A549 (cell line): ENCODE measurements at regions not wholly inside any gene's neighbourhood (a gene's known extent, or its start where the extent isn't known, plus 50 kb on each side); places are given as distances from the start of the nearest gene placed in this dataset.

ENCODE experiments used
- ATAC-seq, 2 experiments: fragments of 200-7000 bp in 1 of 2; fragments of >200 bp in 1 of 2; cut with Nextera tagmentation in 1 of 2; cut with Tn5 transposase in 1 of 2; 3 replicates each; pipeline versions ENCODE4 v1.8.0 to v1.9.1; 2018 to 2020; ENCODE audit warnings: mild to moderate bottlenecking in 1 of 2, moderate library complexity in 1 of 2
- CTCF ChIA-PET: fragments of 300-600 bp; sonication (Branson Sonifier 250); formaldehyde crosslinking; extraction: SDS; loops from one replicate; lab custom pipeline; 2021; ENCODE audit warnings: antibody characterized with exemption, inconsistent platforms; lab: Yijun Ruan, JAX
- POLR2A ChIA-PET: fragments of 350-600 bp; formaldehyde crosslinking; extraction: SDS; loops from one replicate; lab custom pipeline; 2021; ENCODE audit warnings: antibody characterized with exemption, inconsistent platforms; lab: Yijun Ruan, JAX
- DNase-seq, 2 experiments: peaks; one replicate each; pipeline versions ENCODE4 v3.0.0 to v3.0.0-alpha.2; 2011 to 2016; ENCODE audit warnings: low read depth in 1 of 2, low spot score in 1 of 2
- FAIRE-seq: peaks from 2 replicates; lab custom pipeline; 2011; peaks lifted over from hg19 to GRCh38; lab: Jason Lieb, UNC
- H3K27ac ChIP-seq, 2 experiments: fragments of >200 bp; sonication (Bioruptor Twin); formaldehyde crosslinking; 3 replicates each; pipeline ENCODE4 v1.5.1; 2016 to 2017
- H3K4me1 ChIP-seq: fragments of >200 bp; sonication (Bioruptor Twin); formaldehyde crosslinking; 3 replicates; pipeline ENCODE4 v1.6.1; 2016
- H3K4me2 ChIP-seq: fragments of >200 bp; sonication (Bioruptor Twin); formaldehyde crosslinking; 3 replicates; pipeline ENCODE4 v1.6.1; 2016
- H3K4me3 ChIP-seq: fragments of >200 bp; sonication (Bioruptor Twin); formaldehyde crosslinking; 3 replicates; pipeline ENCODE4 v1.5.1; 2016
- H3K9me3 ChIP-seq: fragments of >200 bp; sonication (Bioruptor Twin); formaldehyde crosslinking; 3 replicates; pipeline ENCODE4 v1.6.1; 2016
- ATOH8 ChIP-seq: fragments of 250-450 bp; sonication (Bioruptor Pico); IDR thresholded peaks from 2 replicates; pipeline ENCODE4 v1.5.0; 2020; ENCODE audit warnings: low read depth, mild to moderate bottlenecking, moderate library complexity
- CEBPB ChIP-seq, 2 experiments: fragments of >200 bp in 1 of 2; sonication (Bioruptor Twin) in 1 of 2; formaldehyde crosslinking in 1 of 2; IDR thresholded peaks; 2 replicates each; pipeline ENCODE4 v1.6.1; 2012 to 2016
- CHD2 ChIP-seq: fragments of 150-350 bp; IDR thresholded peaks from 2 replicates; pipeline ENCODE4 v1.6.1; 2014; ENCODE audit warnings: low read length; ENCODE audit not compliant: partially characterized antibody
- CHD4 ChIP-seq: fragments of 200-600 bp; sonication (generic); IDR thresholded peaks from 2 replicates; pipeline ENCODE4 v1.6.1; 2016; ENCODE audit warnings: antibody characterized with exemption, mild to moderate bottlenecking, borderline replicate concordance
- E2F6 ChIP-seq: IDR thresholded peaks from 2 replicates; pipeline ENCODE4 v1.6.1; 2012; ENCODE audit warnings: low read depth, borderline replicate concordance
- EHF ChIP-seq: fragments of 250-450 bp; sonication (Bioruptor Pico); IDR thresholded peaks from 2 replicates; pipeline ENCODE4 v1.5.0; 2020; ENCODE audit warnings: mild to moderate bottlenecking
- EHMT2 ChIP-seq: fragments of 200-600 bp; sonication (generic); IDR thresholded peaks from 2 replicates; pipeline ENCODE4 v1.6.1; 2016; ENCODE audit warnings: antibody characterized with exemption, low read depth, mild to moderate bottlenecking, moderate library complexity
- FOSB ChIP-seq: fragments of 250-450 bp; sonication (Bioruptor Pico); IDR thresholded peaks from 2 replicates; pipeline ENCODE4 v1.5.0; 2020; ENCODE audit warnings: mild to moderate bottlenecking, moderate library complexity
- FOXS1 ChIP-seq: fragments of 250-450 bp; sonication (Bioruptor Pico); IDR thresholded peaks from 2 replicates; pipeline ENCODE4 v1.5.0; 2020; ENCODE audit warnings: mild to moderate bottlenecking, moderate library complexity
- GATA3 ChIP-seq: IDR thresholded peaks from 2 replicates; pipeline ENCODE4 v1.6.1; 2012; ENCODE audit warnings: borderline replicate concordance
- HMGXB4 ChIP-seq: fragments of 250-450 bp; sonication (Bioruptor Pico); IDR thresholded peaks from 2 replicates; pipeline ENCODE4 v1.5.0; 2021; ENCODE audit warnings: mild to moderate bottlenecking, moderate library complexity, borderline replicate concordance
- HOXB13 ChIP-seq: fragments of 250-450 bp; sonication (Bioruptor Pico); IDR thresholded peaks from 2 replicates; pipeline ENCODE4 v1.5.0; 2020; ENCODE audit warnings: low read depth, mild to moderate bottlenecking, moderate library complexity
- HOXB5 ChIP-seq: fragments of 250-450 bp; sonication (Bioruptor Pico); IDR thresholded peaks from 2 replicates; pipeline ENCODE4 v1.5.0; 2020; ENCODE audit warnings: mild to moderate bottlenecking, moderate library complexity
- JUN ChIP-seq, 2 experiments: fragments of >200 bp; sonication (Bioruptor Twin); formaldehyde crosslinking; IDR thresholded peaks; 2 replicates in 1 of 2; 3 replicates in 1 of 2; pipeline ENCODE4 v1.6.1; 2016 to 2017
- KDM1A ChIP-seq: fragments of 200-600 bp; sonication (generic); IDR thresholded peaks from 2 replicates; pipeline ENCODE4 v1.6.1; 2016; ENCODE audit warnings: low read depth, mild to moderate bottlenecking
- KDM5A ChIP-seq: fragments of 200-600 bp; sonication (generic); IDR thresholded peaks from 2 replicates; pipeline ENCODE4 v1.6.1; 2016; ENCODE audit warnings: antibody characterized with exemption, mild to moderate bottlenecking
- MAZ ChIP-seq: fragments of 150-350 bp; IDR thresholded peaks from 2 replicates; pipeline ENCODE4 v1.6.1; 2014; ENCODE audit warnings: antibody characterized with exemption, low read depth, low read length, borderline replicate concordance
- MYC ChIP-seq: IDR thresholded peaks from 2 replicates; pipeline ENCODE4 v1.6.1; 2012; ENCODE audit warnings: mild to moderate bottlenecking, inconsistent platforms, low read length, improper control_type of control experiment, borderline replicate concordance
- RCOR1 ChIP-seq: fragments of 150-350 bp; IDR thresholded peaks from 2 replicates; pipeline ENCODE4 v1.6.1; 2014; ENCODE audit warnings: antibody characterized with exemption, low read length, low read depth
- RFX5 ChIP-seq: fragments of 450-650 bp; IDR thresholded peaks from 2 replicates; pipeline ENCODE4 v1.7.1; 2014; ENCODE audit warnings: antibody characterized with exemption, mild to moderate bottlenecking, moderate library complexity
- SMC3 ChIP-seq: fragments of >200 bp; sonication (Bioruptor Twin); formaldehyde crosslinking; IDR thresholded peaks from 3 replicates; pipeline ENCODE4 v1.6.1; 2018; ENCODE audit warnings: inconsistent platforms
- TP53 ChIP-seq: fragments of 250-450 bp; sonication (Bioruptor Pico); IDR thresholded peaks from 2 replicates; pipeline ENCODE4 v1.5.0; 2021; ENCODE audit warnings: mild to moderate bottlenecking, moderate library complexity
- ZC3H11A ChIP-seq: fragments of 450-650 bp; IDR thresholded peaks from 2 replicates; pipeline ENCODE4 v1.6.1; 2014; ENCODE audit warnings: antibody characterized with exemption, mild to moderate bottlenecking
- ZNF302 ChIP-seq: fragments of 250-450 bp; sonication (Bioruptor Pico); IDR thresholded peaks from 2 replicates; pipeline ENCODE4 v1.9.0; 2021; ENCODE audit warnings: inconsistent platforms, mild to moderate bottlenecking, moderate library complexity
- ZSCAN20 ChIP-seq: fragments of 250-450 bp; sonication (Bioruptor Pico); IDR thresholded peaks from 2 replicates; pipeline ENCODE4 v1.8.0; 2022; ENCODE audit warnings: mild to moderate bottlenecking, moderate library complexity
- WGBS: methylation state at CpG from one replicate; pipeline ENCODE4 v1.1.6; 2017; ENCODE audit errors: missing lambda C conversion rate; 5-methylcytosine and 5-hydroxymethylcytosine counted together

DNA sequence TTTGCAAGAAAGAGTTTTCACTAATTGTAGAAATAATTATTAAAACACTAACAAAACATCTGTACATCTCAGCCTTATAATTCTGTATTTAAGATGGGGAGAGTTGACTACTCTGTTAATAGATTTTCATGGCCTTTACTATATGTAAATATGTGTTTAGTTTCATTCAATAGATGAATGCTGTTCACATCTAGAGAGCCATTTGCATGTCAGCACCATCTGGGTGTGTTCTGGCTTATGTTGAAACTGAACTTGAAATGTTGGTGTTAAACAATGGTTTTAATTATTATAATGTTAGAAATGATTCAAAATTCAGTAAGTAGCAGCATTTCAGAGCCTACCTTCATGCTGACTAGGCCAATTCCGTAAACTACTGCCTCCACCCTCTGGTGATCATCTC, 102.5 kb upstream of the ADAD1 start:
- CTCF ChIA-PET: no interaction called here
- WGBS: 95% methylated on average over 1 of the region's 1 CpG
- TF ChIP-seq CHD4: no peak
- TF ChIP-seq ATOH8 (CRISPR knock-in tag): no peak
- no peak for TF ChIP-seq E2F6
- no peak for TF ChIP-seq ZNF302 (CRISPR knock-in tag)
- TF ChIP-seq GATA3: no peak
- TF ChIP-seq RFX5: no peak
- no peak for TF ChIP-seq ZC3H11A
- TF ChIP-seq RCOR1: no peak
- TF ChIP-seq ZSCAN20 (CRISPR knock-in tag): no peak
- TF ChIP-seq FOXS1: no peak
- no peak for TF ChIP-seq HOXB13 (CRISPR knock-in tag)
- TF ChIP-seq KDM5A: no peak
- TF ChIP-seq EHMT2: no peak
- no peak for TF ChIP-seq FOSB
- TF ChIP-seq MAZ: no peak

GRCh38 chr4:122278976-122279375, 99.8 kb upstream of the ADAD1 start:
- TF ChIP-seq SMC3: no peak
- no peak for TF ChIP-seq KDM1A
- TF ChIP-seq CEBPB (IDR thresholded peaks at IDR 0.05): no peak
- TF ChIP-seq JUN (IDR thresholded peaks at IDR 0.05): no peak
- no peak for TF ChIP-seq E2F6
- no peak for TF ChIP-seq HMGXB4 (CRISPR knock-in tag)
- TF ChIP-seq MAZ: no peak
- TF ChIP-seq EHF (CRISPR knock-in tag): no peak
- TF ChIP-seq EHMT2: no peak
- no peak for TF ChIP-seq TP53 (CRISPR knock-in tag)
- TF ChIP-seq HOXB5 (CRISPR knock-in tag): no peak
- TF ChIP-seq ATOH8 (CRISPR knock-in tag): no peak
- no peak for TF ChIP-seq CHD2
- no peak for TF ChIP-seq MYC
- no peak for TF ChIP-seq RCOR1
- Histone ChIP-seq H3K4me1 (no peaks in the 10 kb centered on the region), H3K27ac (no peak overlapping the region), H3K9me3 (no peaks in the 10 kb centered on the region), H3K4me3 (no peak overlapping the region), H3K4me2 (no peak overlapping the region)
- ChIA-PET CTCF (no interaction called here), POLR2A (no interaction called here)
- WGBS: 93% methylated on average over 1 of the region's 1 CpG
- FAIRE-seq: no peak
- no peak for ATAC-seq
- no peak for DNase-seq

More for the DNA sequence above, 102.5 kb upstream of the ADAD1 start:
- POLR2A ChIA-PET: no interaction called here
- no peak overlapping the region for H3K4me3 ChIP-seq
- no peak overlapping the region for H3K4me2 ChIP-seq
- H3K27ac ChIP-seq: no peak overlapping the region
- no peaks in the 10 kb centered on the region for H3K4me1 ChIP-seq
- H3K9me3 ChIP-seq: no peaks in the 10 kb centered on the region
- ATAC-seq (no peak), FAIRE-seq (no peak), DNase-seq (no peak)
